ENCODE measurements at regions not wholly inside any gene's neighbourhood (a gene's known extent, or its start where the extent isn't known, plus 50 kb on each side); places are given as distances from the start of the nearest gene placed in this dataset.

DNA sequence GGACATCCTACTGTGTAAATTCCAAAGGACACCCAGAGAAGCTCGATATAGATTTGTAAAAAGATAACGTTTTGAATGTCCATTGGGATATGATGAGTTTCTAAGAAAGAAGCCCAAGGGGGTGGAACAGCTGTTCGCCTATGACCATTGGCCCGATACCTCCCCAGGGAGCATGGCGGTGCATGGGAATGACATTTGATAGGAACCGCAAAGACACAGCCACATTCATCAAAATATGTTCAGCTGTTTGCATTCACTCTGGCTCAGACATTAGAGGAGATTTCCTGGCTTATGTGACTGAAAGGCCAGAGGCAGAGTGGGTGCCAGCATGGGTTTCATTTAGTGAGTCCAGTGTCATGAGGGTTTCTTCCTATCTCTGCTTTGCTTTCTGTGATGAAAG lies 56.0 kb upstream of the BAIAP2L1 start:
- WGBS (ENCODE audit: low lambda C conversion rate, missing lambda C conversion rate): 91% methylated on average over 6 of the region's 6 CpGs
- no peaks in the 10 kb centered on the region for H4K20me1 ChIP-seq (ENCODE audit: insufficient read depth, poor library complexity, severe bottlenecking)
- no peaks in the 10 kb centered on the region for H3K4me1 ChIP-seq (ENCODE audit: insufficient read depth)
- H3K9me2 ChIP-seq (replicated peaks; ENCODE audit: insufficient read depth): no peaks in the 10 kb centered on the region
- no peaks in the 10 kb centered on the region for H3K27me3 ChIP-seq
- no peaks in the 10 kb centered on the region for H3K36me3 ChIP-seq (replicated peaks; ENCODE audit: insufficient read depth, low read depth)
- no peak overlapping the region for H3K4me2 ChIP-seq
- no peaks in the 10 kb centered on the region for H3K9me3 ChIP-seq (ENCODE audit: low read depth)
- H3K27ac ChIP-seq: no peak overlapping the region
- H3K79me2 ChIP-seq: no peaks in the 10 kb centered on the region
- TF ChIP-seq, protein P1, sequence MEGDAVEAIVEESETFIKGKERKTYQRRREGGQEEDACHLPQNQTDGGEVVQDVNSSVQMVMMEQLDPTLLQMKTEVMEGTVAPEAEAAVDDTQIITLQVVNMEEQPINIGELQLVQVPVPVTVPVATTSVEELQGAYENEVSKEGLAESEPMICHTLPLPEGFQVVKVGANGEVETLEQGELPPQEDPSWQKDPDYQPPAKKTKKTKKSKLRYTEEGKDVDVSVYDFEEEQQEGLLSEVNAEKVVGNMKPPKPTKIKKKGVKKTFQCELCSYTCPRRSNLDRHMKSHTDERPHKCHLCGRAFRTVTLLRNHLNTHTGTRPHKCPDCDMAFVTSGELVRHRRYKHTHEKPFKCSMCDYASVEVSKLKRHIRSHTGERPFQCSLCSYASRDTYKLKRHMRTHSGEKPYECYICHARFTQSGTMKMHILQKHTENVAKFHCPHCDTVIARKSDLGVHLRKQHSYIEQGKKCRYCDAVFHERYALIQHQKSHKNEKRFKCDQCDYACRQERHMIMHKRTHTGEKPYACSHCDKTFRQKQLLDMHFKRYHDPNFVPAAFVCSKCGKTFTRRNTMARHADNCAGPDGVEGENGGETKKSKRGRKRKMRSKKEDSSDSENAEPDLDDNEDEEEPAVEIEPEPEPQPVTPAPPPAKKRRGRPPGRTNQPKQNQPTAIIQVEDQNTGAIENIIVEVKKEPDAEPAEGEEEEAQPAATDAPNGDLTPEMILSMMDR (IDR thresholded peaks at IDR 0.05; ENCODE audit: poor library complexity): no peak
- no peak for TF ChIP-seq EZH2 (IDR thresholded peaks at IDR 0.05; ENCODE audit: borderline replicate concordance)
- no peak for TF ChIP-seq EZH2phosphoT487 (IDR thresholded peaks at IDR 0.05; ENCODE audit: low read depth, severe bottlenecking, unreplicated experiment)
- no peak for DNase-seq (ENCODE audit: low spot score)
- H3K4me3 ChIP-seq: no peak overlapping the region
- no peak overlapping the region for H2AFZ ChIP-seq

DNA sequence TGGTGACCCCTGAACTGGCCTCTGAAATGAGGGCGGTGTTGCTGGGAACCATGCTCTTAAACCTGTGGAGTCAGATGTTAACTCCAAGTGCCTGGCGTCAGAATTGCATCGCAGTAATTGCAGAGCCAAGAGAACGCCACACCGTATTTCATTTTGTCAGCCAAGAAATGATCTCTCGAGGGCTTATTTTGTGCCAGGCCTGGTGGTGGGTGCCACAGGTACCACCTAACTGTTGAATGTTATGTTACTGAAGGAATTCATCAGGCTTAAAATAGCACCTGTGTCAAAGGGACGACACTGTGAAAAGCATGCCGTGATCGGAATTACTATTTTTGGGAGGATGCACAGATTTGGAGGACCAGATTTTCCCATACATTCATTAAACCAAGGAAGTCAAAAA lies 51.9 kb upstream of the BAIAP2L1 start:
- H4K20me1 ChIP-seq (ENCODE audit: insufficient read depth, poor library complexity, severe bottlenecking): no peaks in the 10 kb centered on the region
- TF ChIP-seq, protein P1 (IDR thresholded peaks at IDR 0.05; ENCODE audit: poor library complexity): no peak
- TF ChIP-seq EZH2 (IDR thresholded peaks at IDR 0.05; ENCODE audit: borderline replicate concordance) (no peak), EZH2phosphoT487 (IDR thresholded peaks at IDR 0.05; ENCODE audit: low read depth, severe bottlenecking, unreplicated experiment) (no peak)
- 93% methylated on average over 9 of the region's 9 CpGs for WGBS (ENCODE audit: low lambda C conversion rate, missing lambda C conversion rate)
- no peak for DNase-seq (ENCODE audit: low spot score)
- no peaks in the 10 kb centered on the region for H3K9me3 ChIP-seq (ENCODE audit: low read depth)
- H3K4me1 ChIP-seq (ENCODE audit: insufficient read depth): no peaks in the 10 kb centered on the region
- no peaks in the 10 kb centered on the region for H3K36me3 ChIP-seq (replicated peaks; ENCODE audit: insufficient read depth, low read depth)
- no peak overlapping the region for H2AFZ ChIP-seq
- H3K27me3 ChIP-seq: no peaks in the 10 kb centered on the region
- no peak overlapping the region for H3K4me2 ChIP-seq
- H3K9me2 ChIP-seq (replicated peaks; ENCODE audit: insufficient read depth): no peaks in the 10 kb centered on the region
- no peak overlapping the region for H3K27ac ChIP-seq
- no peak overlapping the region for H3K4me3 ChIP-seq
- H3K79me2 ChIP-seq: no peaks in the 10 kb centered on the region
